SK-N-SH treated with all-trans-retinoic acid at 6 μM for 48 hours (cell line): ENCODE measurements at regions not wholly inside any gene's neighbourhood (a gene's known extent, or its start where the extent isn't known, plus 50 kb on each side); places are given as distances from the start of the nearest gene placed in this dataset.

Experiments used
- ARNTL ChIP-seq: fragments of 450-650 bp; formaldehyde crosslinking; IDR thresholded peaks from 2 replicates; pipeline ENCODE4 v1.5.0; 2020; ENCODE audit warnings: low read depth, mild to moderate bottlenecking, moderate library complexity, borderline replicate concordance
- BACH2 ChIP-seq: fragments of 250-450 bp; sonication (Bioruptor Pico); IDR thresholded peaks from 2 replicates; pipeline ENCODE4 v1.9.0; 2021; ENCODE audit warnings: mild to moderate bottlenecking, borderline replicate concordance
- CREB5 ChIP-seq: fragments of 250-450 bp; sonication (Bioruptor Pico); IDR thresholded peaks from 2 replicates; pipeline ENCODE4 v1.5.1; 2020; ENCODE audit warnings: low read depth, mild to moderate bottlenecking, moderate library complexity
- PATZ1 ChIP-seq: fragments of 250-450 bp; sonication (Bioruptor Pico); IDR thresholded peaks from 2 replicates; pipeline ENCODE4 v1.8.0; 2020; ENCODE audit warnings: mild to moderate bottlenecking, moderate library complexity, borderline replicate concordance
- PPARA ChIP-seq: fragments of 250-450 bp; sonication (Bioruptor Pico); IDR thresholded peaks from 2 replicates; pipeline ENCODE4 v1.5.0; 2020; ENCODE audit warnings: mild to moderate bottlenecking, borderline replicate concordance
- TOX ChIP-seq: fragments of 250-450 bp; sonication (Bioruptor Pico); IDR thresholded peaks from 2 replicates; pipeline ENCODE4 v1.8.0; 2021; ENCODE audit warnings: mild to moderate bottlenecking, moderate library complexity, borderline replicate concordance

- TF ChIP-seq TOX (CRISPR knock-in tag) (no peak), PPARA (CRISPR knock-in tag) (no peak), ARNTL (CRISPR knock-in tag) (no peak), PATZ1 (CRISPR knock-in tag) (no peak), CREB5 (CRISPR knock-in tag) (no peak), BACH2 (CRISPR knock-in tag) (no peak)
Measured at GRCh38 chr14:83764656-83765599, 1765.0 kb upstream of the FLRT2 start.
